HG02798 (cell line): ENCODE measurements at regions not wholly inside any gene's neighbourhood (a gene's known extent, or its start where the extent isn't known, plus 50 kb on each side); places are given as distances from the start of the nearest gene placed in this dataset.

Experiments used
- ATAC-seq: cut with Tn5 transposase; IDR thresholded peaks from one replicate; pipeline ENCODE4 v1.9.1; 2021; ENCODE audit warnings: mild to moderate bottlenecking; ENCODE audit not compliant: unreplicated experiment, poor library complexity

GRCh38 chr13:111394211-111394922 is 73.9 kb downstream of the TEX29 start:
- no peak for ATAC-seq

GRCh38 chr13:111395511-111396393 is 75.3 kb downstream of the TEX29 start:
- no peak for ATAC-seq

- ATAC-seq, result no peak
Observed at GRCh38 chr13:111396457-111396856, 76.0 kb downstream of the TEX29 start.

- no peak for ATAC-seq
Observed at GRCh38 chr13:111397202-111397880, 76.9 kb downstream of the TEX29 start.

GRCh38 chr13:111398196-111398595 is 77.8 kb downstream of the TEX29 start:
- ATAC-seq, result no peak

- no peak for ATAC-seq
Observed at GRCh38 chr13:111398715-111399299, 78.4 kb downstream of the TEX29 start.

GRCh38 chr13:111399334-111399733 is 78.9 kb downstream of the TEX29 start:
- ATAC-seq, result no peak

- no peak for ATAC-seq
Observed at GRCh38 chr13:111399776-111400538, 79.5 kb downstream of the TEX29 start.

- no peak for ATAC-seq
Observed at GRCh38 chr13:111401151-111401550, 80.7 kb downstream of the TEX29 start.

GRCh38 chr13:111401755-111402154 is 81.3 kb downstream of the TEX29 start:
- no peak for ATAC-seq

- ATAC-seq, result no peak
Observed at GRCh38 chr13:111402441-111402840, 82.0 kb downstream of the TEX29 start.

- ATAC-seq, result no peak
Observed at GRCh38 chr13:111403266-111403665, 82.8 kb downstream of the TEX29 start.

GRCh38 chr13:111404746-111405145 is 84.3 kb downstream of the TEX29 start:
- no peak for ATAC-seq

GRCh38 chr13:111406636-111407035 is 86.2 kb downstream of the TEX29 start:
- ATAC-seq, result no peak

GRCh38 chr13:111407381-111408131 is 87.1 kb downstream of the TEX29 start:
- no peak for ATAC-seq

GRCh38 chr13:111409413-111409812 is 89.0 kb downstream of the TEX29 start:
- ATAC-seq, result no peak

- no peak for ATAC-seq
Observed at GRCh38 chr13:111410232-111411021, 90.0 kb downstream of the TEX29 start.

GRCh38 chr13:111411151-111411858 is 90.9 kb downstream of the TEX29 start:
- no peak for ATAC-seq
